SK-N-SH (cell line): ENCODE measurements at regions not wholly inside any gene's neighbourhood (a gene's known extent, or its start where the extent isn't known, plus 50 kb on each side); places are given as distances from the start of the nearest gene placed in this dataset.

Experiments
- CTCF ChIA-PET: fragments of 300-600, 350-600 bp; formaldehyde crosslinking; extraction: SDS; loops from one replicate; lab custom pipeline; 2021; lab: Yijun Ruan, JAX
- POLR2A ChIA-PET: fragments of 350-600 bp; sonication (Branson Sonifier 250); formaldehyde crosslinking; extraction: SDS; loops from one replicate; lab custom pipeline; 2020; ENCODE audit warnings: antibody characterized with exemption, inconsistent platforms; lab: Yijun Ruan, JAX
- DNase-seq: peaks from one replicate; pipeline ENCODE4 v3.0.0; 2012
- H2AFZ ChIP-seq: fragments of 200-600 bp; sonication (generic); 2 replicates; pipeline ENCODE4 v1.8.1; 2016; ENCODE audit warnings: antibody characterized with exemption, mild to moderate bottlenecking, low read depth
- H3F3A ChIP-seq: fragments of 200-600 bp; sonication (generic); replicated peaks from 2 replicates; pipeline ENCODE3; 2016; ENCODE audit warnings: antibody characterized with exemption, mild to moderate bottlenecking; ENCODE audit not compliant: insufficient read depth
- H3K27ac ChIP-seq, 2 experiments: fragments of 200-500 bp in 1 of 2; fragments of 200-600 bp in 1 of 2; sonication (Bioruptor generic) in 1 of 2; sonication (generic), shearing (Covaris generic) in 1 of 2; 2 replicates each; pipeline versions ENCODE4 v1.5.1 to v1.6.1; 2014 to 2016; ENCODE audit warnings: low read depth in 2 of 2, inconsistent platforms in 1 of 2, low read length in 1 of 2, mild to moderate bottlenecking in 1 of 2, mixed read lengths in 1 of 2
- H3K27me3 ChIP-seq: fragments of 200-600 bp; sonication (generic), shearing (Covaris generic); 2 replicates; pipeline ENCODE4 v1.6.1; 2016; ENCODE audit warnings: mixed run types; ENCODE audit not compliant: insufficient read depth
- H3K36me3 ChIP-seq, 2 experiments: fragments of 200-500 bp in 1 of 2; fragments of 200-600 bp in 1 of 2; sonication (Bioruptor generic) in 1 of 2; sonication (generic) in 1 of 2; replicated peaks in 1 of 2; 2 replicates each; pipeline versions ENCODE3 to v1.5.1; 2014 to 2016; ENCODE audit warnings: low read length in 1 of 2, mild to moderate bottlenecking in 1 of 2; ENCODE audit not compliant: insufficient read depth in 2 of 2, control insufficient read depth in 1 of 2
- H3K4me1 ChIP-seq, 2 experiments: fragments of 200-500 bp in 1 of 2; fragments of 200-600 bp in 1 of 2; sonication (Bioruptor generic) in 1 of 2; sonication (generic), shearing (Covaris generic) in 1 of 2; 2 replicates each; pipeline versions ENCODE4 v1.5.1 to v1.6.1; 2014 to 2016; ENCODE audit warnings: low read depth in 1 of 2, low read length in 1 of 2, mixed run types in 1 of 2; ENCODE audit not compliant: insufficient read depth in 2 of 2, control insufficient read depth in 1 of 2
- H3K4me2 ChIP-seq: fragments of 200-600 bp; sonication (generic), shearing (Covaris generic); 2 replicates; pipeline ENCODE4 v1.6.1; 2017; ENCODE audit warnings: mixed run types
- H3K4me3 ChIP-seq, 2 experiments: fragments of 200-500 bp in 1 of 2; fragments of 200-600 bp in 1 of 2; sonication (Bioruptor generic) in 1 of 2; sonication (generic), shearing (Covaris generic) in 1 of 2; 2 replicates each; pipeline versions ENCODE4 v1.5.1 to v1.8.1; 2014 to 2016; ENCODE audit warnings: low read depth in 2 of 2, inconsistent platforms in 1 of 2, low read length in 1 of 2, mild to moderate bottlenecking in 1 of 2, mixed read lengths in 1 of 2, moderate library complexity in 1 of 2
- H3K79me2 ChIP-seq: fragments of 200-600 bp; sonication (generic); 2 replicates; pipeline ENCODE4 v1.8.1; 2017; ENCODE audit warnings: mild to moderate bottlenecking; ENCODE audit not compliant: insufficient read depth
- H3K9ac ChIP-seq: fragments of 200-600 bp; sonication (generic); 2 replicates; pipeline ENCODE4 v1.6.1; 2017; ENCODE audit warnings: mixed run types
- H3K9me2 ChIP-seq: fragments of 200-600 bp; sonication (generic); 2 replicates; pipeline ENCODE4 v1.6.1; 2017; ENCODE audit warnings: mixed run types
- H3K9me3 ChIP-seq: fragments of 200-600 bp; sonication (generic); 2 replicates; pipeline ENCODE4 v1.6.1; 2017; ENCODE audit warnings: mixed run types, mild to moderate bottlenecking, moderate library complexity
- H4K20me1 ChIP-seq: fragments of 200-600 bp; sonication (generic); 2 replicates; pipeline ENCODE4 v1.6.1; 2017; ENCODE audit warnings: mild to moderate bottlenecking, mixed run types; ENCODE audit not compliant: insufficient read depth
- CHD2 ChIP-seq: fragments of 150-350 bp; IDR thresholded peaks from 2 replicates; pipeline ENCODE4 v1.6.1; 2018; ENCODE audit warnings: low read length; ENCODE audit not compliant: partially characterized antibody
- CTCF ChIP-seq: fragments of 200-600 bp; sonication (generic); IDR thresholded peaks from 2 replicates; pipeline ENCODE4 v1.6.1; 2017; ENCODE audit warnings: antibody characterized with exemption, mild to moderate bottlenecking, moderate library complexity
- EP300 ChIP-seq, 2 experiments: IDR thresholded peaks; 2 replicates each; pipeline versions ENCODE4 v1.4.0 to v1.6.1; 2012; ENCODE audit warnings: borderline replicate concordance in 1 of 2, low read depth in 1 of 2, low read length in 1 of 2
- EZH2phosphoT487 ChIP-seq: fragments of 200-600 bp; sonication (generic); IDR thresholded peaks from 2 replicates; pipeline ENCODE4 v1.6.1; 2017; ENCODE audit warnings: low read depth, mixed run types, mild to moderate bottlenecking, antibody characterized with exemption, moderate library complexity, borderline replicate concordance
- FOSL2 ChIP-seq: IDR thresholded peaks from 2 replicates; pipeline ENCODE4 v1.4.0; 2012; ENCODE audit warnings: low read depth, mild to moderate bottlenecking, moderate library complexity, borderline replicate concordance
- FOXJ3 ChIP-seq: sonication (generic); formaldehyde crosslinking; IDR thresholded peaks from 2 replicates; pipeline ENCODE4 v1.5.1; 2020; ENCODE audit warnings: mild to moderate bottlenecking, missing genetic modification reagents
- FOXM1 ChIP-seq: IDR thresholded peaks from 2 replicates; pipeline ENCODE4 v1.4.0; 2012; ENCODE audit warnings: low read depth, mild to moderate bottlenecking
- GATA2 ChIP-seq: sonication (generic); formaldehyde crosslinking; IDR thresholded peaks from 2 replicates; pipeline ENCODE4 v1.5.0; 2020; ENCODE audit warnings: mild to moderate bottlenecking, missing genetic modification reagents
- NFIC ChIP-seq: IDR thresholded peaks from 2 replicates; pipeline ENCODE4 v1.4.0; 2012; ENCODE audit warnings: borderline replicate concordance
- NRF1 ChIP-seq: IDR thresholded peaks from 2 replicates; pipeline ENCODE4 v1.6.1; 2012; ENCODE audit warnings: low read depth, mild to moderate bottlenecking, low read length
- POLR2AphosphoS5 ChIP-seq: IDR thresholded peaks from 2 replicates; pipeline ENCODE4 v1.6.1; 2012; ENCODE audit warnings: low read depth, low read length
- RCOR1 ChIP-seq: fragments of 150-350 bp; IDR thresholded peaks from 2 replicates; pipeline ENCODE4 v1.6.1; 2017; ENCODE audit warnings: antibody characterized with exemption, low read length
- RFX5 ChIP-seq: IDR thresholded peaks from 2 replicates; pipeline ENCODE4 v1.6.1; 2012; ENCODE audit warnings: mild to moderate bottlenecking, improper control_type of control experiment, low read length
- RXRA ChIP-seq: IDR thresholded peaks from 2 replicates; pipeline ENCODE4 v1.4.0; 2012; ENCODE audit warnings: low read depth, mild to moderate bottlenecking, borderline replicate concordance
- SIN3A ChIP-seq: IDR thresholded peaks from 2 replicates; pipeline ENCODE4 v1.6.1; 2012; ENCODE audit warnings: low read depth, mild to moderate bottlenecking, low read length, moderate library complexity, borderline replicate concordance
- SMC3 ChIP-seq: IDR thresholded peaks from 2 replicates; pipeline ENCODE4 v1.6.1; 2012; ENCODE audit warnings: low read depth, low read length, improper control_type of control experiment
- TAF1 ChIP-seq: IDR thresholded peaks from 2 replicates; pipeline ENCODE4 v1.6.1; 2012; ENCODE audit warnings: low read depth, mild to moderate bottlenecking, low read length, moderate library complexity, borderline replicate concordance
- USF1 ChIP-seq: IDR thresholded peaks from 2 replicates; pipeline ENCODE4 v1.4.0; 2012; ENCODE audit warnings: low read depth, borderline replicate concordance
- USF2 ChIP-seq: fragments of 150-350 bp; IDR thresholded peaks from 2 replicates; pipeline ENCODE4 v1.6.1; 2017; ENCODE audit warnings: antibody characterized with exemption, low read length, low read depth, borderline replicate concordance
- YY1 ChIP-seq: IDR thresholded peaks from 2 replicates; pipeline ENCODE4 v1.4.0; 2012; ENCODE audit warnings: low read depth, mild to moderate bottlenecking
- WGBS: methylation state at CpG from one replicate; pipeline ENCODE4 v1.1.6; 2017; ENCODE audit warnings: low lambda C conversion rate; 5-methylcytosine and 5-hydroxymethylcytosine counted together
- TF ChIP-seq, protein P1 (sequence below): fragments of 150-350 bp; IDR thresholded peaks from 2 replicates; pipeline ENCODE4 v1.6.1; 2016; ENCODE audit warnings: mild to moderate bottlenecking, low read depth, low read length

DNA sequence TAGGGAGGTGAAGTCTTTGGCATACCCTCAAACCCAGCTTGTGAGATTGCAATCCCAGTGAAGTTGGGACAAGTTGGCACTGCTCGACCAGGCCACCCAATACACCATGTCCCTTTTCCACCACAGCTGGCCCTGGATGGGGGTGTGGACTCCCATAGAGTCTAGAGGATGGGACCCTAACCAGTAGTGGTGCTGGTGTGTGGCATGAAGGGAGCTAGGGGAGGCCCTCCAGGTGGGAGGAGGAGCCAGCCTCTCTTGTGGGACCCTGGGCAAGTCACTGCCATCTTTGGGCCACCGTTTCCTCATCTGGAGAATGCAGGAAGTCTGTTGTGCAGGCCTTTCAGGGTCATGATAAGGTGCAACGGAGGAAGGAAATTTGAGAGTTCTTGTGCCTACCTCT lies 1854.9 kb downstream of the TP53TG3F start:
- no peaks in the 10 kb centered on the region for H3K4me1 ChIP-seq
- TF ChIP-seq SMC3 (no peak), RFX5 (no peak), SIN3A (no peak), GATA2 (CRISPR knock-in tag) (no peak), RXRA (no peak), NFIC (no peak), CHD2 (no peak), YY1 (no peak), CTCF (no peak), USF2 (no peak), FOXJ3 (CRISPR knock-in tag) (no peak), EP300 (IDR thresholded peaks at IDR 0.05; ENCODE audit: borderline replicate concordance in 1 of 2, low read depth in 1 of 2, low read length in 1 of 2) (no peak), FOXM1 (no peak), RCOR1 (no peak), FOSL2 (no peak), TAF1 (no peak)
- no peak for DNase-seq
- no peaks in the 10 kb centered on the region for H3K79me2 ChIP-seq
- POLR2A ChIA-PET: no interaction called here
- no peaks in the 10 kb centered on the region for H3K36me3 ChIP-seq
- no peak overlapping the region for H2AFZ ChIP-seq
- 0% methylated on average over 3 of the region's 3 CpGs for WGBS
- no peak overlapping the region for H3K4me2 ChIP-seq
- H3K4me3 ChIP-seq: no peak overlapping the region
- no peaks in the 10 kb centered on the region for H3F3A ChIP-seq
- H3K9me3 ChIP-seq: no peaks in the 10 kb centered on the region
- H3K27me3 ChIP-seq: peaks cover 15% of the 10 kb centered on the region; the same call in 1 of the 2 replicates
- no peaks in the 10 kb centered on the region for H4K20me1 ChIP-seq
- no peaks in the 10 kb centered on the region for H3K9me2 ChIP-seq
- no peak overlapping the region for H3K9ac ChIP-seq
- CTCF ChIA-PET: no interaction called here
- no peak overlapping the region for H3K27ac ChIP-seq

DNA sequence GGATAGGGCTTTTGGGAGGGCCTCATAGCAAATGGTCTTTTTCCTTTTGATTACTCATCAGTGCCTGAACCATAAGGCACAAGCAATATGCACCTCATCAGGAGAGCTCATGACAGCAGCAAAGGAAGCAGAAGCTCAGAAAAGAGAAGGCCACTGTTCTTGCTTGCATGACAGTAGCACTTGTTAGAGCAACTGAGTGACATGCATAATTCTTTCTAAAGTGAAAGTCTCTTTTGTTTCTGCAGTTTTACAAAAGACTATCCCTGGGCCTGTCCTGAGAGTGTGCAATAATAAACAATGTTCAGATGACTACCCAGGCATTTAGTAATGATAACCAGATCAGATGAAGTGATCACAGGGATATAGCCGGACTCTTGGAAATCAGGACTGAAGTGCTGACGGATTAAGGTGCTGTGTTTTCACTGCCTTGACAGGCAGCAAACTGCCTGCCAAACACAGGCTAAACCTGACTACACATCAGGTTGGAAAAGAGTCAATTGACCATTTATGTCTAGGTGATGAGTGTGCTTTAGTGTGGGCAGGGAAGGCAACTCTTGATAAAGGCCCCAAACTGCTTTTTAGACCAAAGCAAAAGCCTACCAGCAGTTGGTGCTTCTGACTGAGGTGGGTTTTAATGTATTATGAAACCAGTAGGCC lies 1860.3 kb downstream of the TP53TG3F start:
- no peak for DNase-seq
- Histone ChIP-seq H3K9ac (no peak overlapping the region), H3K4me1 (no peaks in the 10 kb centered on the region), H3K4me2 (no peak overlapping the region), H3K9me3 (no peaks in the 10 kb centered on the region), H3K79me2 (no peaks in the 10 kb centered on the region), H3K27me3 (no peaks in the 10 kb centered on the region)
- POLR2A ChIA-PET: no interaction called here
- 3% methylated on average over 2 of the region's 2 CpGs for WGBS
- TF ChIP-seq RFX5 (no peak), FOSL2 (no peak), NRF1 (no peak), POLR2AphosphoS5 (no peak), EZH2phosphoT487 (no peak), USF1 (no peak), NFIC (no peak)
- TF ChIP-seq, protein P1, sequence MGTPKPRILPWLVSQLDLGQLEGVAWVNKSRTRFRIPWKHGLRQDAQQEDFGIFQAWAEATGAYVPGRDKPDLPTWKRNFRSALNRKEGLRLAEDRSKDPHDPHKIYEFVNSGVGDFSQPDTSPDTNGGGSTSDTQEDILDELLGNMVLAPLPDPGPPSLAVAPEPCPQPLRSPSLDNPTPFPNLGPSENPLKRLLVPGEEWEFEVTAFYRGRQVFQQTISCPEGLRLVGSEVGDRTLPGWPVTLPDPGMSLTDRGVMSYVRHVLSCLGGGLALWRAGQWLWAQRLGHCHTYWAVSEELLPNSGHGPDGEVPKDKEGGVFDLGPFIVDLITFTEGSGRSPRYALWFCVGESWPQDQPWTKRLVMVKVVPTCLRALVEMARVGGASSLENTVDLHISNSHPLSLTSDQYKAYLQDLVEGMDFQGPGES: no peak
- TF ChIP-seq, all 33 proteins: peak for 0
- H3F3A ChIP-seq: no peaks in the 10 kb centered on the region
- CTCF ChIA-PET: no interaction called here
- no peaks in the 10 kb centered on the region for H3K9me2 ChIP-seq
- no peak overlapping the region for H3K4me3 ChIP-seq
- no peak overlapping the region for H2AFZ ChIP-seq
- H3K36me3 ChIP-seq: no peaks in the 10 kb centered on the region
- H4K20me1 ChIP-seq: no peaks in the 10 kb centered on the region
- no peak overlapping the region for H3K27ac ChIP-seq
